ENCODE measurements at regions not wholly inside any gene's neighbourhood (a gene's known extent, or its start where the extent isn't known, plus 50 kb on each side); places are given as distances from the start of the nearest gene placed in this dataset.

DNA sequence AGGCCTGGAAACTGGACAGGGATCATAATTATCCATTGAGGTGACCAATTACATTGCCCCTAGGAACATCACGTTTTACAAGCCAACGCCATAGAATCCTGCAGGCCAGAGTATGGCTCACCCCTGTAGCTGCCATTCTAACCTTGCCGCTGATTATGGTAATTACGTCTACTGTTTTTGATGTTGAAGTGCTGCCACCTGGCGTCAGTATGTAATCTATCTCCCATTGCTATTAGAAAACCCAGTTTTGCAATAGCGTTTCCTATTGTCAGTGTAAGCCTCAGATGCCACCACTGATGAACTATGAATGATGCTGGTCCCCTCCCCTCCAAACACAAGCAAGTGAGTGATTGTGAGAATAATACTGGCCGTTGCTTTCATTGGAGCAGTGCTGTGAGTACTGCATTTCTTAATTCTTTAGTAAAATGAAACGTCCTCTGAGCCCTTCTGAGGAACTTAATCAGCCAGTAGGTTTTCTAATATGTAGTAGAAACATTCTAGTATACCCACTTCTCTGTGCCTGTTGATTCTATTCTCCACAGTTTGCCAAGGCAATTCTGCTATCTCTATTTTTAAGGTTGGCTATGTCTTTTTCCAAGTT lies 100.5 kb upstream of the NMUR2 start (continued):
- no peak for TF ChIP-seq HDAC2 (IDR thresholded peaks at IDR 0.05; ENCODE audit: borderline replicate concordance in 1 of 2, low read depth in 2 of 2, low read length in 2 of 2)
- no peak for TF ChIP-seq KDM4A (IDR thresholded peaks at IDR 0.05; ENCODE audit: low read depth, low read length, severe bottlenecking)
- TF ChIP-seq YY1 (IDR thresholded peaks at IDR 0.05; ENCODE audit: low read depth, low read length) = 0 out of 2 replicates have a peak, but pooled peaks have one; percentile 51
- no peak for TF ChIP-seq ASH2L (IDR thresholded peaks at IDR 0.05; ENCODE audit: low read length)
- TF ChIP-seq, protein P1, sequence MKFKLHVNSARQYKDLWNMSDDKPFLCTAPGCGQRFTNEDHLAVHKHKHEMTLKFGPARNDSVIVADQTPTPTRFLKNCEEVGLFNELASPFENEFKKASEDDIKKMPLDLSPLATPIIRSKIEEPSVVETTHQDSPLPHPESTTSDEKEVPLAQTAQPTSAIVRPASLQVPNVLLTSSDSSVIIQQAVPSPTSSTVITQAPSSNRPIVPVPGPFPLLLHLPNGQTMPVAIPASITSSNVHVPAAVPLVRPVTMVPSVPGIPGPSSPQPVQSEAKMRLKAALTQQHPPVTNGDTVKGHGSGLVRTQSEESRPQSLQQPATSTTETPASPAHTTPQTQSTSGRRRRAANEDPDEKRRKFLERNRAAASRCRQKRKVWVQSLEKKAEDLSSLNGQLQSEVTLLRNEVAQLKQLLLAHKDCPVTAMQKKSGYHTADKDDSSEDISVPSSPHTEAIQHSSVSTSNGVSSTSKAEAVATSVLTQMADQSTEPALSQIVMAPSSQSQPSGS (IDR thresholded peaks at IDR 0.05; ENCODE audit: low read length) = no peak
